ENCODE measurements at regions not wholly inside any gene's neighbourhood (a gene's known extent, or its start where the extent isn't known, plus 50 kb on each side); places are given as distances from the start of the nearest gene placed in this dataset.

DNA sequence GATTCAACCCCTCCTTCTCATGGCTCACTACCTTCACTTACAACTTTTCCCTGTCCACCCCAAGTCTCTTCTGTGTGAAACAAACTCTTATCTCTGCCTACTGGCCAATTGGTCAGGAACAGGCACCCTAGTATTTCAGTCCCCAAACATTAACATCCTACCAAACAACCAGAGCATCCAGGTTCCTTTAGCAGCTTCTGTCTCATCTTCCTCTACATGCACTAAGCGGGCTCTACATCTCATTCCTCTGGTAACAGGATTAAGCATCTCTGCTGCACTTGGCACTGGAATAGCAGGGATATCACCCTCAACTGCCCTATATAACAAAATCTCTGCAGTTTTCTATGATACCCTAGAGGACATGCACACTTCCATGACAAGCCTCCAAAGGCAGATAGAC lies 116.2 kb downstream of the JRKL start:
- TF ChIP-seq, protein P1, sequence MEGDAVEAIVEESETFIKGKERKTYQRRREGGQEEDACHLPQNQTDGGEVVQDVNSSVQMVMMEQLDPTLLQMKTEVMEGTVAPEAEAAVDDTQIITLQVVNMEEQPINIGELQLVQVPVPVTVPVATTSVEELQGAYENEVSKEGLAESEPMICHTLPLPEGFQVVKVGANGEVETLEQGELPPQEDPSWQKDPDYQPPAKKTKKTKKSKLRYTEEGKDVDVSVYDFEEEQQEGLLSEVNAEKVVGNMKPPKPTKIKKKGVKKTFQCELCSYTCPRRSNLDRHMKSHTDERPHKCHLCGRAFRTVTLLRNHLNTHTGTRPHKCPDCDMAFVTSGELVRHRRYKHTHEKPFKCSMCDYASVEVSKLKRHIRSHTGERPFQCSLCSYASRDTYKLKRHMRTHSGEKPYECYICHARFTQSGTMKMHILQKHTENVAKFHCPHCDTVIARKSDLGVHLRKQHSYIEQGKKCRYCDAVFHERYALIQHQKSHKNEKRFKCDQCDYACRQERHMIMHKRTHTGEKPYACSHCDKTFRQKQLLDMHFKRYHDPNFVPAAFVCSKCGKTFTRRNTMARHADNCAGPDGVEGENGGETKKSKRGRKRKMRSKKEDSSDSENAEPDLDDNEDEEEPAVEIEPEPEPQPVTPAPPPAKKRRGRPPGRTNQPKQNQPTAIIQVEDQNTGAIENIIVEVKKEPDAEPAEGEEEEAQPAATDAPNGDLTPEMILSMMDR (conservative IDR thresholded peaks at IDR 0.05; ENCODE audit: low read depth, low read length), result no peak
- H3K4me3 ChIP-seq (ENCODE audit: low read depth, low read length), result no peak overlapping the region
- DNase-seq (ENCODE audit: low read depth), result no peak

DNA sequence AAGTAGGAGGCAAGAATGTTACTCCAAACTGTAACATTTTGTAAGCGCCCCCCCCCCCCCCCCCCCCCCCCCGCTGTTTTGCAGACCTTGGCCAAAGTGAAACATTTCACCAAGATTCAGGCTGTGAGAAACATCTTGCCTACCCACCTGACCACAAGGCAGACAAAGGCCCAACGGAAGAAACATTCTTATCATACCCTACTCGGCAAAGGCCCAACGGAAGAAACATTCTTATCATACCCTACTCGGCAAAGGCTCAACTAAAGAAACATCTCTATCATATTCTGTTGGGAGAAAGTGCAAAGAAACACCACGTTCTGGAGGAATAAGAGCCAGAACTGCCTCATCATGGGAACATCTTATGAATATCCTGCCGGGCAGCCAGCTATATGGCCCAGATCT lies 117.1 kb downstream of the JRKL start:
- DNase-seq (ENCODE audit: low read depth), result no peak
- H3K4me3 ChIP-seq (ENCODE audit: low read depth, low read length), result no peak overlapping the region
- TF ChIP-seq, protein P1 (conservative IDR thresholded peaks at IDR 0.05; ENCODE audit: low read depth, low read length), result no peak

GRCh38 chr11:96508861-96509260 lies 119.0 kb downstream of the JRKL start:
- no peak overlapping the region for H3K4me3 ChIP-seq (ENCODE audit: low read depth, low read length)
- TF ChIP-seq, protein P1 (conservative IDR thresholded peaks at IDR 0.05; ENCODE audit: low read depth, low read length), result no peak
- no peak for DNase-seq (ENCODE audit: low read depth)

DNA sequence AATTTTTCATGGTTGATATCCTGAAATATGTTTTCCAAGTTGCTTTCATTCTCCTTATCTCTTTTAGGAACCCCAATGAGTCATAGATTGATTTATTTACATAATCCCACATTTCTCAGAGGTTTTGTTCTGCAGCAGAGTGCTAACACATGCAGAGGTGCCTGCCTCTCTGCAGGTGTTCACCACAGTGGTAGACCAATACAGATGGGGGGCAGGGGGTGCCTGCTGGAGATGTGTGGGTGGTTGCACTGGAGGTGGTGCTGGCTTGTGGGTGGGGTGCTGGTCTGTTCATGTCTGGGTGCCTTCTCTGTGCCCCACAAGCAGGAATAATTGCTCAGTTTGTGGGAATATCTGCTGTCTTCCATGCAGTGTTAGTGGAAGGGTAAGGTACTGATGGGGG lies 131.1 kb downstream of the JRKL start:
- DNase-seq (ENCODE audit: low read depth), result peak; percentile 1
- TF ChIP-seq, protein P1 (conservative IDR thresholded peaks at IDR 0.05; ENCODE audit: low read depth, low read length), result no peak

GRCh38 chr11:96523656-96524055 lies 133.8 kb downstream of the JRKL start:
- TF ChIP-seq, protein P1 (conservative IDR thresholded peaks at IDR 0.05; ENCODE audit: low read depth, low read length), result no peak

More for the DNA sequence above, 131.1 kb downstream of the JRKL start:
- no peak overlapping the region for H3K4me3 ChIP-seq (ENCODE audit: low read depth, low read length)

GRCh38 chr11:96524475-96524874 lies 134.7 kb downstream of the JRKL start:
- TF ChIP-seq, protein P1 (conservative IDR thresholded peaks at IDR 0.05; ENCODE audit: low read depth, low read length), result no peak
- peak; percentile 28 for DNase-seq (ENCODE audit: low read depth)
- no peak overlapping the region for H3K4me3 ChIP-seq (ENCODE audit: low read depth, low read length)

More at GRCh38 chr11:96523656-96524055, 133.8 kb downstream of the JRKL start:
- DNase-seq (ENCODE audit: low read depth), result no peak
- no peak overlapping the region for H3K4me3 ChIP-seq (ENCODE audit: low read depth, low read length)

DNA sequence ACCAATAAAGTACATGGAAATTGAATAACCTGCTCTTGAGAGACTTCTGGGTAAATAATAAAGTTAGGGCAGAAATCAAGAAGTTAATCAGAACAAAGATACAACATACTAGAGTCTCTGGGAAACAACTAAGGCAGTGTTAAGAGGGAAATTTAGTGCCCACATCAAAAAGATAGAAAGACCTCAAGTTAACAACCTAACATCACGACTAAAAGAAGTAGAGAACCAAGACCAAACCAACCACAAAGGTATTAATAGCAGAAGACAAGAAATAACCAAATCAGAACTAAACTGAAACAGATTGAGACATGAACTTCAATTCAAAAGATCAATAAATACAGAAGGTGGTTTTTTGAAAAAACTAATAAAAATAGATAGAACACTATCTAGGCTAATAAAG lies 140.7 kb downstream of the JRKL start:
- no peak for DNase-seq (ENCODE audit: low read depth)
- H3K4me3 ChIP-seq (ENCODE audit: low read depth, low read length), result no peak overlapping the region
- TF ChIP-seq, protein P1 (conservative IDR thresholded peaks at IDR 0.05; ENCODE audit: low read depth, low read length), result no peak
